HFFc6 (cell line): ENCODE measurements at regions not wholly inside any gene's neighbourhood (a gene's known extent, or its start where the extent isn't known, plus 50 kb on each side); places are given as distances from the start of the nearest gene placed in this dataset.

Source experiments
- DNase-seq: peaks from one replicate; pipeline ENCODE4 v3.0.0-alpha.2; 2018
- H3K27ac Mint-ChIP-seq: 2 replicates; pipeline ENCODE4 v1.8.0; 2020; ENCODE audit warnings: mild to moderate bottlenecking, mixed read lengths
- H3K27me3 Mint-ChIP-seq: 2 replicates; pipeline ENCODE4 v1.8.0; 2021; ENCODE audit warnings: mild to moderate bottlenecking, moderate library complexity, mixed read lengths; ENCODE audit not compliant: insufficient read depth
- H3K36me3 Mint-ChIP-seq: 2 replicates; pipeline ENCODE4 v1.8.0; 2021; ENCODE audit warnings: low read depth, mixed read lengths
- H3K4me1 Mint-ChIP-seq: 2 replicates; pipeline ENCODE4 v1.8.0; 2020; ENCODE audit warnings: low read depth, mixed read lengths
- H3K4me3 Mint-ChIP-seq: 2 replicates; pipeline ENCODE4 v1.8.0; 2020; ENCODE audit warnings: mild to moderate bottlenecking, moderate library complexity, mixed read lengths
- H3K9me3 Mint-ChIP-seq: 2 replicates; pipeline ENCODE4 v1.8.0; 2020; ENCODE audit warnings: mild to moderate bottlenecking, mixed read lengths
- CTCF ChIP-seq: fragments of 200-600 bp; sonication (generic); IDR thresholded peaks from 2 replicates; pipeline ENCODE4 v1.5.0; 2021; ENCODE audit warnings: antibody characterized with exemption, mild to moderate bottlenecking

GRCh38 chr16:80427795-80428194 is 113.0 kb upstream of the DYNLRB2 start:
- H3K9me3 Mint-ChIP-seq: no peaks in the 10 kb centered on the region
- peaks cover 3% of the 10 kb centered on the region for H3K27me3 Mint-ChIP-seq
- no peak overlapping the region for H3K4me3 Mint-ChIP-seq

GRCh38 chr16:80418517-80419355 is 122.1 kb upstream of the DYNLRB2 start:
- Mint-ChIP-seq H3K27ac (no peak overlapping the region), H3K27me3 (no peaks in the 10 kb centered on the region; the same call in 1 of the 2 replicates), H3K4me3 (no peak overlapping the region), H3K4me1 (no peaks in the 10 kb centered on the region), H3K9me3 (no peaks in the 10 kb centered on the region), H3K36me3 (no peaks in the 10 kb centered on the region)
- TF ChIP-seq CTCF: no peak
- no peak for DNase-seq

More at GRCh38 chr16:80427795-80428194, 113.0 kb upstream of the DYNLRB2 start:
- no peak overlapping the region for H3K27ac Mint-ChIP-seq
- TF ChIP-seq CTCF: no peak
- H3K4me1 Mint-ChIP-seq: no peaks in the 10 kb centered on the region
- H3K36me3 Mint-ChIP-seq: no peaks in the 10 kb centered on the region
- DNase-seq: no peak

- no peaks in the 10 kb centered on the region for H3K4me1 Mint-ChIP-seq
- H3K27me3 Mint-ChIP-seq: no peaks in the 10 kb centered on the region; the same call in 1 of the 2 replicates
- no peak overlapping the region for H3K4me3 Mint-ChIP-seq
- no peaks in the 10 kb centered on the region for H3K9me3 Mint-ChIP-seq
- TF ChIP-seq CTCF: no peak
- no peak for DNase-seq
- H3K27ac Mint-ChIP-seq: no peak overlapping the region
- no peaks in the 10 kb centered on the region for H3K36me3 Mint-ChIP-seq
These were observed 123.0 kb upstream of the DYNLRB2 start for GRCh38 chr16:80417706-80418271.

- H3K36me3 Mint-ChIP-seq: no peaks in the 10 kb centered on the region
- no peak overlapping the region for H3K27ac Mint-ChIP-seq
- peaks cover 4% of the 10 kb centered on the region; the same call in 1 of the 2 replicates for H3K9me3 Mint-ChIP-seq
- no peak for DNase-seq
- no peaks in the 10 kb centered on the region for H3K4me1 Mint-ChIP-seq
- TF ChIP-seq CTCF: no peak
- H3K27me3 Mint-ChIP-seq: no peaks in the 10 kb centered on the region
- H3K4me3 Mint-ChIP-seq: no peak overlapping the region
These were observed 132.8 kb upstream of the DYNLRB2 start for GRCh38 chr16:80408014-80408413.

GRCh38 chr16:80407265-80407987 is 133.4 kb upstream of the DYNLRB2 start:
- Mint-ChIP-seq H3K4me3 (no peak overlapping the region), H3K27me3 (no peaks in the 10 kb centered on the region), H3K36me3 (no peaks in the 10 kb centered on the region), H3K9me3 (peaks cover 4% of the 10 kb centered on the region; the same call in 1 of the 2 replicates), H3K27ac (no peak overlapping the region), H3K4me1 (no peaks in the 10 kb centered on the region)
- DNase-seq: no peak
- TF ChIP-seq CTCF: no peak
